IPS-18a (cell line): ENCODE measurements at regions not wholly inside any gene's neighbourhood (a gene's known extent, or its start where the extent isn't known, plus 50 kb on each side); places are given as distances from the start of the nearest gene placed in this dataset.
"Not testable (repeated sequence)": the region's sequence is repeated elsewhere in the genome, so short reads cannot be mapped to it uniquely, and the experiment has no call there.

ENCODE experiments used
- H3K27ac ChIP-seq: one replicate; pipeline ENCODE4 v1.5.1; 2013; ENCODE audit warnings: low read length
- H3K27me3 ChIP-seq: one replicate; pipeline ENCODE4 v1.6.1; 2013; ENCODE audit warnings: mild to moderate bottlenecking, low read length; ENCODE audit not compliant: control insufficient read depth, insufficient read depth
- H3K36me3 ChIP-seq: one replicate; pipeline ENCODE4 v1.6.1; 2013; ENCODE audit warnings: low read depth, low read length; ENCODE audit not compliant: control insufficient read depth
- H3K4me1 ChIP-seq: one replicate; pipeline ENCODE4 v1.6.1; 2013; ENCODE audit warnings: low read depth, low read length; ENCODE audit not compliant: control insufficient read depth
- H3K4me3 ChIP-seq: one replicate; pipeline ENCODE4 v1.5.1; 2013; ENCODE audit warnings: low read length
- H3K9ac ChIP-seq: one replicate; pipeline ENCODE4 v1.6.1; 2013; ENCODE audit warnings: mild to moderate bottlenecking, low read length, moderate library complexity
- H3K9me3 ChIP-seq: one replicate; pipeline ENCODE4 v1.6.1; 2013; ENCODE audit warnings: low read depth, low read length; ENCODE audit not compliant: control insufficient read depth

GRCh38 chr1:199522936-199523335 lies 504.6 kb upstream of the NR5A2 start:
- Histone ChIP-seq H3K9me3 (no peaks in the 10 kb centered on the region), H3K4me1 (no peaks in the 10 kb centered on the region), H3K4me3 (no peak overlapping the region), H3K27me3 (no peaks in the 10 kb centered on the region), H3K9ac (no peak overlapping the region), H3K27ac (no peak overlapping the region), H3K36me3 (no peaks in the 10 kb centered on the region)

GRCh38 chr1:199529324-199529723 lies 498.2 kb upstream of the NR5A2 start:
- Histone ChIP-seq H3K27me3 (no peaks in the 10 kb centered on the region), H3K27ac (no peak overlapping the region), H3K36me3 (no peaks in the 10 kb centered on the region), H3K4me1 (no peaks in the 10 kb centered on the region), H3K4me3 (no peak overlapping the region), H3K9me3 (peaks cover 9% of the 10 kb centered on the region), H3K9ac (no peak overlapping the region)

- not testable (repeated sequence) for H3K36me3 ChIP-seq, H3K27ac ChIP-seq, H3K4me3 ChIP-seq, H3K4me1 ChIP-seq, H3K27me3 ChIP-seq, H3K9ac ChIP-seq
- H3K9me3 ChIP-seq, result peaks cover 31% of the 10 kb centered on the region
Measured at GRCh38 chr1:199533361-199533760, 494.1 kb upstream of the NR5A2 start.

GRCh38 chr1:199545780-199546179 lies 481.7 kb upstream of the NR5A2 start:
- Histone ChIP-seq H3K4me1 (no peaks in the 10 kb centered on the region), H3K27ac (no peak overlapping the region), H3K27me3 (no peaks in the 10 kb centered on the region), H3K36me3 (no peaks in the 10 kb centered on the region), H3K9me3 (no peaks in the 10 kb centered on the region), H3K4me3 (no peak overlapping the region), H3K9ac (no peak overlapping the region)

GRCh38 chr1:199546323-199546722 lies 481.2 kb upstream of the NR5A2 start:
- Histone ChIP-seq H3K27me3 (no peaks in the 10 kb centered on the region), H3K36me3 (no peaks in the 10 kb centered on the region), H3K4me1 (no peaks in the 10 kb centered on the region), H3K4me3 (no peak overlapping the region), H3K27ac (no peak overlapping the region), H3K9ac (no peak overlapping the region), H3K9me3 (no peaks in the 10 kb centered on the region)

- H3K4me3 ChIP-seq, result no peak overlapping the region
- H3K4me1 ChIP-seq, result peaks cover 4% of the 10 kb centered on the region
- H3K9me3 ChIP-seq, result no peaks in the 10 kb centered on the region
- no peak overlapping the region for H3K27ac ChIP-seq
- H3K36me3 ChIP-seq, result no peaks in the 10 kb centered on the region
- H3K27me3 ChIP-seq, result no peaks in the 10 kb centered on the region
- H3K9ac ChIP-seq, result no peak overlapping the region
Measured at GRCh38 chr1:199549421-199549820, 478.1 kb upstream of the NR5A2 start.

GRCh38 chr1:199550199-199551065 lies 477.1 kb upstream of the NR5A2 start:
- no peak overlapping the region for H3K27ac ChIP-seq
- H3K36me3 ChIP-seq, result no peaks in the 10 kb centered on the region
- H3K9ac ChIP-seq, result no peak overlapping the region
- H3K27me3 ChIP-seq, result no peaks in the 10 kb centered on the region
- no peaks in the 10 kb centered on the region for H3K9me3 ChIP-seq
- H3K4me1 ChIP-seq, result peaks cover 4% of the 10 kb centered on the region
- H3K4me3 ChIP-seq, result no peak overlapping the region

- Histone ChIP-seq H3K9me3 (no peaks in the 10 kb centered on the region), H3K27ac (no peak overlapping the region), H3K9ac (no peak overlapping the region), H3K4me3 (no peak overlapping the region), H3K36me3 (no peaks in the 10 kb centered on the region), H3K27me3 (no peaks in the 10 kb centered on the region), H3K4me1 (peaks cover 4% of the 10 kb centered on the region)
Measured at GRCh38 chr1:199551967-199552565, 475.4 kb upstream of the NR5A2 start.

GRCh38 chr1:199553104-199553503 lies 474.4 kb upstream of the NR5A2 start:
- H3K4me1 ChIP-seq, result peaks cover 4% of the 10 kb centered on the region
- H3K36me3 ChIP-seq, result no peaks in the 10 kb centered on the region
- no peak overlapping the region for H3K4me3 ChIP-seq
- no peak overlapping the region for H3K9ac ChIP-seq
- H3K9me3 ChIP-seq, result no peaks in the 10 kb centered on the region
- H3K27me3 ChIP-seq, result no peaks in the 10 kb centered on the region
- H3K27ac ChIP-seq, result no peak overlapping the region

GRCh38 chr1:199561334-199561733 lies 466.2 kb upstream of the NR5A2 start:
- H3K36me3 ChIP-seq, result no peaks in the 10 kb centered on the region
- H3K4me3 ChIP-seq, result no peak overlapping the region
- no peak overlapping the region for H3K9ac ChIP-seq
- no peaks in the 10 kb centered on the region for H3K9me3 ChIP-seq
- H3K4me1 ChIP-seq, result no peaks in the 10 kb centered on the region
- no peaks in the 10 kb centered on the region for H3K27me3 ChIP-seq
- no peak overlapping the region for H3K27ac ChIP-seq

GRCh38 chr1:199573047-199573446 lies 454.5 kb upstream of the NR5A2 start:
- Histone ChIP-seq H3K9me3 (no peaks in the 10 kb centered on the region), H3K27me3 (no peaks in the 10 kb centered on the region), H3K9ac (no peak overlapping the region), H3K4me1 (no peaks in the 10 kb centered on the region), H3K36me3 (no peaks in the 10 kb centered on the region), H3K27ac (no peak overlapping the region), H3K4me3 (no peak overlapping the region)

GRCh38 chr1:199574950-199575349 lies 452.6 kb upstream of the NR5A2 start:
- Histone ChIP-seq H3K4me1 (no peaks in the 10 kb centered on the region), H3K27ac (no peak overlapping the region), H3K36me3 (no peaks in the 10 kb centered on the region), H3K9me3 (peaks cover 3% of the 10 kb centered on the region), H3K9ac (no peak overlapping the region), H3K27me3 (no peaks in the 10 kb centered on the region), H3K4me3 (no peak overlapping the region)
